Keratinocyte (primary cell): ENCODE measurements at regions not wholly inside any gene's neighbourhood (a gene's known extent, or its start where the extent isn't known, plus 50 kb on each side); places are given as distances from the start of the nearest gene placed in this dataset.

Experiments used
- DNase-seq: peaks from one replicate; pipeline ENCODE4 v3.0.0-alpha.2; 2011; ENCODE audit warnings: low read depth, missing footprints, low spot score
- FAIRE-seq: peaks from 2 replicates; lab custom pipeline; 2011; peaks lifted over from hg19 to GRCh38; lab: Jason Lieb, UNC
- H2AFZ ChIP-seq: 2 replicates; pipeline ENCODE4 v1.6.0; 2012; ENCODE audit warnings: low read length, control low read depth, inconsistent platforms; ENCODE audit not compliant: control insufficient read depth
- H3K27ac ChIP-seq: 2 replicates; pipeline ENCODE4 v1.5.1; 2011; ENCODE audit warnings: low read length; ENCODE audit not compliant: control insufficient read depth, insufficient read depth
- H3K27me3 ChIP-seq: 3 replicates; pipeline ENCODE4 v1.6.0; 2011; ENCODE audit warnings: low read length; ENCODE audit not compliant: control insufficient read depth, insufficient read depth; ENCODE audit errors: extremely low read depth
- H3K36me3 ChIP-seq, 2 experiments: 2 replicates in 1 of 2; 3 replicates in 1 of 2; pipeline ENCODE4 v1.5.1; 2011; ENCODE audit warnings: low read length in 2 of 2, mild to moderate bottlenecking in 1 of 2; ENCODE audit not compliant: control insufficient read depth in 2 of 2, insufficient read depth in 2 of 2; ENCODE audit errors: extremely low read depth in 1 of 2
- H3K4me1 ChIP-seq: 3 replicates; pipeline ENCODE4 v1.5.1; 2011; ENCODE audit warnings: low read length; ENCODE audit not compliant: control insufficient read depth, insufficient read depth; ENCODE audit errors: extremely low read depth
- H3K4me2 ChIP-seq: 3 replicates; pipeline ENCODE4 v1.6.0; 2011; ENCODE audit warnings: low read depth, low read length; ENCODE audit not compliant: control insufficient read depth, insufficient read depth; ENCODE audit errors: extremely low read depth
- H3K4me3 ChIP-seq, 3 experiments: fragments of 200-600 bp in 1 of 3; sonication (generic) in 1 of 3; 2 replicates in 2 of 3; 3 replicates in 1 of 3; pipeline ENCODE4 v1.5.1; 2011 to 2016; ENCODE audit warnings: low read length in 3 of 3, mild to moderate bottlenecking in 3 of 3, control low read depth in 2 of 3, inconsistent platforms in 1 of 3, low read depth in 1 of 3, mixed read lengths in 1 of 3, mixed run types in 1 of 3, moderate library complexity in 1 of 3; ENCODE audit not compliant: control insufficient read depth in 2 of 3, insufficient read depth in 2 of 3; ENCODE audit errors: extremely low read depth in 1 of 3
- H3K79me2 ChIP-seq: 2 replicates; pipeline ENCODE4 v1.6.0; 2012; ENCODE audit warnings: low read length; ENCODE audit not compliant: control insufficient read depth, insufficient read depth
- H3K9ac ChIP-seq: 3 replicates; pipeline ENCODE4 v1.6.0; 2011; ENCODE audit warnings: low read length; ENCODE audit not compliant: control insufficient read depth, insufficient read depth; ENCODE audit errors: extremely low read depth
- H3K9me1 ChIP-seq: 3 replicates; pipeline ENCODE4 v1.6.0; 2011; ENCODE audit warnings: low read length; ENCODE audit not compliant: control insufficient read depth, insufficient read depth; ENCODE audit errors: extremely low read depth
- H3K9me3 ChIP-seq: 2 replicates; pipeline ENCODE4 v1.5.1; 2012; ENCODE audit warnings: low read depth, low read length; ENCODE audit not compliant: control insufficient read depth
- H4K20me1 ChIP-seq: 3 replicates; pipeline ENCODE4 v1.6.0; 2011; ENCODE audit warnings: low read length; ENCODE audit not compliant: control insufficient read depth, insufficient read depth; ENCODE audit errors: extremely low read depth
- CTCF ChIP-seq, 3 experiments: IDR thresholded peaks in 1 of 3; conservative IDR thresholded peaks in 1 of 3; optimal IDR thresholded peaks in 1 of 3; 2 replicates in 2 of 3; 3 replicates in 1 of 3; pipeline versions ENCODE3 to v1.5.1; 2011; ENCODE audit warnings: low read length in 3 of 3, mild to moderate bottlenecking in 3 of 3, moderate library complexity in 2 of 3, control low read depth in 1 of 3, inconsistent platforms in 1 of 3; ENCODE audit not compliant: insufficient read depth in 2 of 3; ENCODE audit errors: extremely low read depth in 1 of 3
- EZH2 ChIP-seq: IDR thresholded peaks from one replicate; pipeline ENCODE4 v1.6.1; 2012; ENCODE audit warnings: inconsistent platforms, mild to moderate bottlenecking, low read length, moderate library complexity
- dilution Hi-C: fragments of 300-500 bp; cut with MboI; formaldehyde crosslinking; loops from one replicate; pipeline ENCODE4 v1.7.0; 2020; ENCODE audit warnings: low sequenced_read_pairs; ENCODE audit not compliant: extremely low pct_ligation_motif_present

GRCh38 chr4:34464196-34464595 lies 1780.1 kb downstream of the ARAP2 start:
- no peak for DNase-seq
- Histone ChIP-seq H3K9ac (no peak overlapping the region), H4K20me1 (no peaks in the 10 kb centered on the region), H3K36me3 (no peaks in the 10 kb centered on the region), H3K27ac (no peak overlapping the region), H3K4me2 (no peak overlapping the region), H3K27me3 (no peaks in the 10 kb centered on the region), H3K9me3 (no peaks in the 10 kb centered on the region), H3K79me2 (no peaks in the 10 kb centered on the region), H2AFZ (no peak overlapping the region), H3K4me3 (no peak overlapping the region), H3K9me1 (no peaks in the 10 kb centered on the region), H3K4me1 (no peaks in the 10 kb centered on the region)
- no peak for TF ChIP-seq CTCF (optimal IDR thresholded peaks at IDR 0.05 in 1 of 3, IDR thresholded peaks at IDR 0.05 in 1 of 3, conservative IDR thresholded peaks at IDR 0.05 in 1 of 3; ENCODE audit: extremely low read depth in 1 of 3, insufficient read depth in 2 of 3, low read length in 3 of 3)
- no peak for TF ChIP-seq EZH2
- FAIRE-seq: no peak
- dilution Hi-C loops: no loop called here

GRCh38 chr4:34466411-34466810 lies 1777.9 kb downstream of the ARAP2 start:
- Histone ChIP-seq H2AFZ (no peak overlapping the region), H3K4me1 (no peaks in the 10 kb centered on the region), H3K4me2 (no peak overlapping the region), H3K27me3 (no peaks in the 10 kb centered on the region), H3K79me2 (no peaks in the 10 kb centered on the region), H3K27ac (no peak overlapping the region), H3K4me3 (no peak overlapping the region), H3K9ac (no peak overlapping the region), H4K20me1 (no peaks in the 10 kb centered on the region), H3K9me3 (no peaks in the 10 kb centered on the region), H3K36me3 (no peaks in the 10 kb centered on the region), H3K9me1 (no peaks in the 10 kb centered on the region)
- dilution Hi-C loops: no loop called here
- DNase-seq (no peak), FAIRE-seq (no peak)
- TF ChIP-seq CTCF (optimal IDR thresholded peaks at IDR 0.05 in 1 of 3, IDR thresholded peaks at IDR 0.05 in 1 of 3, conservative IDR thresholded peaks at IDR 0.05 in 1 of 3; ENCODE audit: extremely low read depth in 1 of 3, insufficient read depth in 2 of 3, low read length in 3 of 3) (no peak), EZH2 (no peak)
